SK-N-MC (cell line): ENCODE measurements at regions not wholly inside any gene's neighbourhood (a gene's known extent, or its start where the extent isn't known, plus 50 kb on each side); places are given as distances from the start of the nearest gene placed in this dataset.

Source experiments
- EZH2 ChIP-seq: fragments of 200-600 bp; sonication (generic); IDR thresholded peaks from one replicate; pipeline ENCODE4 v1.6.1; 2017; ENCODE audit warnings: antibody characterized with exemption
- POLR2AphosphoS5 ChIP-seq: IDR thresholded peaks from 2 replicates; pipeline ENCODE4 v1.6.1; 2012; ENCODE audit warnings: mild to moderate bottlenecking, low read depth, low read length, borderline replicate concordance

GRCh38 chr5:2153802-2154201 lies 271.1 kb upstream of the IRX4 start:
- TF ChIP-seq EZH2 (no peak), POLR2AphosphoS5 (no peak)
